ENCODE measurements at regions not wholly inside any gene's neighbourhood (a gene's known extent, or its start where the extent isn't known, plus 50 kb on each side); places are given as distances from the start of the nearest gene placed in this dataset.
A peak's percentile ranks its signal among the peaks of the same experiment; 100 is the strongest.
"Not testable (repeated sequence)": the region's sequence is repeated elsewhere in the genome, so short reads cannot be mapped to it uniquely, and the experiment has no call there.

DNA sequence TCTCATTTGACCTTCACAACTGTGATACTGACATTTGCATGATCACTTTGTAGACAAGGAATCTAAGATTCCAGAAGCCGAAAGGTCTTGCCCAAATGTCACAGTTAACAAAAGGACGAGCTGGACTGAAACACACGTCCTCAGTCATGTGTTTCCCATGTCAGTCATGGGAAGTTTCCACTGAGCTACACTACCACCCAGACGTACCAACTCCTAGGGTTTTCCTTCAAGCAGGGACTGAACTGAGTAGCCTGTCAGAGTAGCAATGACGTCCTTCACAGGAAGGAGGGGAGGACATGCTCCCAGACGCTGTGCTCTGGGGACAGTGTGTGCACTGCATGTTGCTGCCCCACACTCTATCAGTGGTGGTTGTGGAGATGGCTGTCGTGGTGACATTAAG lies 215.8 kb upstream of the SMLR1 start:
- DNase-seq, result no peak

GRCh38 chr6:130613176-130613575 lies 214.0 kb upstream of the SMLR1 start:
- no peak for DNase-seq

GRCh38 chr6:130615816-130616215 lies 211.4 kb upstream of the SMLR1 start:
- DNase-seq, result no peak

- DNase-seq, result no peak
Measured at GRCh38 chr6:130617658-130618057, 209.5 kb upstream of the SMLR1 start.

DNA sequence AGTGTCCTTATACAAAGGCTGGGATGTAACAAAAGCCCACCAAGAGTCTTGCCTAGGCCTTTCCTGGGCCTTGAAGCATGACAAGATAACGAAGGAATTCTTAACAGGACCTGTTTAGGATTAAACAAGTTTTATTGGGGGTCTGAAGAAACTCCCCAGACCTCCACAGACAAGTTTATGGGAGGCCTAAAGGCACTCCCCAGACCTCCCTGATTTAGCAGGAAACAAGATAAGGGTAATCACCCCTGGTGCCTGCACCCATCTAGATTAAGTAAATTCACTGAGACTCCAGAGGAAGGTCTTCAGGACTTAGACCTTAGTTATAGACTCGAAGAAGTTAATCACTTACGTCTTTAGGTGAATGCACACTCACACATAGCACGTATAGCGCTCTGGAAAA lies 208.4 kb upstream of the SMLR1 start:
- not testable (repeated sequence) for DNase-seq

- peak in 1 of 2 donors; percentile 28 for DNase-seq
Measured at GRCh38 chr6:130620338-130620781, 206.8 kb upstream of the SMLR1 start.

DNA sequence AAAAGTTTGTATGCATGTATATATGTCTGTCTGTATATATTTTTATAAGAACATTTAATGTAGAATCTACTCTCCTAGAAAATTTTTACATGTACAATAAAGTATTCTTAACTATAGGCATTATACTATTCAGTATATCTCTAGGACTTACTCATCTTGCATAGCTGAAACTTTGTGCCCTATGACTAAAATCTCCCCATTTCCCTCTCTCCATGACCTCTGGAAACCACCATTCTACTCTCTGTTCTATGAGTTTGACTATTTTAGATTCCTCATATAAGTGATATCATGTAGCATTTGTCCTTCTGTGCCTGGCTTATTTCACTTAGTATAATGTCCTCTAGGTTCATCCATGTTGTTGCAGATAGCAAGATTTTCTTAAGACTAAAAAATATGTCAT lies 205.1 kb upstream of the SMLR1 start:
- DNase-seq, result no peak

DNA sequence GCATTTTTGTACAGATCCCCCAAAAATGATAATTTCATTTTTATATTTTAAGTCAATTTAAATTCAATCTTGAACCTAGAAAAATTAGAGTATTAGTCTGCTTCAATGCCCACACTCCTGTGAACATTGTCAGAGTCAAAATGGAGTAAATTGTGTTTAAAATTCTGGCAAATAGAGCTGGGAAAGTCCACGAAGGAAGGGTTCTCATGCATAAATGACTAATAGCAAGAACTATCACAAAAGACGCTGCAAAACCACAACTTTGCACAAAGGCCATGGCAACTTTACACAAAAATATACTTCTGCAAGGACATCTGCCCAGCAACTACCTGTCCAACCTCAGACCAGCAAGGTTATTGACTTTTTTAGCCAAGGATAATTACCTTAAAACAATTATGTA lies 203.2 kb upstream of the SMLR1 start:
- no peak for DNase-seq

GRCh38 chr6:130625825-130626527 lies 201.2 kb upstream of the SMLR1 start:
- DNase-seq, result peak in 1 of 2 donors; percentile 34

- DNase-seq, result no peak
Measured at GRCh38 chr6:130628862-130629261, 198.3 kb upstream of the SMLR1 start.

- no peak for DNase-seq
Measured at GRCh38 chr6:130629640-130630039, 197.6 kb upstream of the SMLR1 start.

DNA sequence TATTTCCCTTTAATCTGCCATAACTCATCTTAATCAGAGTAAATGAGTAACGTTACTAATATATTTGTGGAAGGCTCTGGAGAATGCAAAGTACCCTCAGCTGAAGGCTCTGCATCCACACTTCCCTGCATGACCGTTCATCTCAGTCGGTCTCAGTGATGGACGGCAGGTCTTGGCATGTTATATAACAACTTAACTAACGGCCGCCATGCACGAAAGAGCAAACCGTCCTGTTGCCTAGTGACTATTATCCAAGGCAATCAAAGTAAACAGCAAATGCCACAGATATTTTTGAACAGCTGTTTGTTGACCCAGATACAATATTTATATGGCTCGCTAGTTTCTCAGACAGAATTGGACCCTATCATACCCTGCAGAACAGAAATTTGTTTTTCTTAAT lies 194.9 kb upstream of the SMLR1 start:
- DNase-seq, result no peak

DNA sequence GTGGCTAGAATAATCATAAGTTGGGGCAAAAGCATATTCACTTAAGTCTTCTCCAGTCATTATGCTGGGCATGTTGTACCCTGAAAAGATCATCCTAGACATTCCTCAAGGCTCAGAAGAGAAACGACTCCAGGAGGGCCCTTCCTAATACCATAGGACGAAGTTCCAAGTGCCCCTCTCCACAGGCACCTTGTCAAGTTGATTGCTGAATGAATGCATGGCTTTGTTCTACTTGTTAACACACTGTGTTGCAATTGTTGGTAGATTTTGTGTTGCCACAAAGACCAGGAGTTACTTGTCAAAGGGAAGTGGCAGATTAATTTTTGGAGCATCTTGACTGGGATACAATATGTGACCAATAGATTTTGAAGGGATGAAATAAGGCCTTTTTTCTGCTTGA lies 194.3 kb upstream of the SMLR1 start:
- DNase-seq, result no peak

- no peak for DNase-seq
Measured at GRCh38 chr6:130643361-130643760, 183.8 kb upstream of the SMLR1 start.

- DNase-seq, result no peak
Measured at GRCh38 chr6:130644175-130644574, 183.0 kb upstream of the SMLR1 start.

GRCh38 chr6:130644769-130645168 lies 182.4 kb upstream of the SMLR1 start:
- not testable (repeated sequence) for DNase-seq

GRCh38 chr6:130647246-130647645 lies 180.0 kb upstream of the SMLR1 start:
- DNase-seq, result no peak

DNA sequence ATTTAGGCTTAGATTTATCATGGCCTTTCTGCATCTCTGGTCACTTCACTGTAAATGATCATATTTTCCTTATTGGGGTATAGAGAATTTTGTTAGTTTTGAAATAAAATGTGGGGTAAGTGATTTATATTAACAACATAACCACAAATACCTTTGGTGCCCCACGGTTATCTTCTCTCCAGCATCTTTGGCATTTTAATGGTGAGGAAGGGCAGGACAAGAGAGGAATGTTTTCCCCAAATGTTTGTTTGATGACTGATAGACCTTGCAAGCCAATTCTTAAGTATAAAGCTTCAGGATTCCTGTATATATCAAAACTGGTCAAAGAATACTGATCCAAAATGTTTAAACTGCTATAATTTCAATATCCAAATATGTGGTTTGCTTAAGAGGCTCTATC lies 171.6 kb upstream of the SMLR1 start:
- DNase-seq, result no peak

DNA sequence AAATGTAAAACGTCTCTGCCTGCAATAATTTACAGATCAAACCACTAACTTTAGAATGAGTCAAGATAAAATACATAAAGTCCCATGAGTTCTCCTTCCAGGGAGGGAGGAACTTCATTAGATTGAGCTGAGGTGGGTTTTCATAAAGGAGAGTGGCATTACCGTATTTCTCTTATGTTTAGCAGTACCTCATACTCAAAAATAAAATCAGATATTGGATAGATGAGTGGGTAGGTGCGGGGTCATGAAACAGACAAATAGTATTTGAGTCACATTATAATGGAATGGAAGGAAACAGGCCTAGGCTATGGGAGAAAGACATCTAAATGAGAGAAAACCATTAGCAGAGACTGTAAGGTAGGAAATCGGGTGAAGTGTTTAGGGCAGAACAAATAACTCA lies 166.1 kb upstream of the SMLR1 start:
- no peak for DNase-seq

DNA sequence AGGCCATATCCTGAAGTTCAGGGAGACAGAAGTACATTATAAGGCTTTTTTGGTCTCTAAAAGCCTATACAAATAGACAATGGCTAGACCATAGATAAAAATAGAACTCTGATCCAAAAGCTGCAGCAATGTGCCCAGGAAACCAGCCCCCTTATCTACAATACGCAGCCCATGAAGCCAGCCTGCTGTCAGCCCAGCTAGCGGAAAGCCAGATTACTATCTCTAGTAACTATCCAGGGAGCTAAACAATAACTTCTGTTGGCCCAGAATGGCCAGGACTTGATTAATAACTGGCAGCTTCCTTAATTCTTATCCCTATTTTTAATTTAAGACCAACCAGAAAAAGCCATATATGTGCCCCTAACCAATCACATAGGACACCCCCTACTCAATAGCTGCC lies 160.4 kb upstream of the SMLR1 start:
- DNase-seq, result no peak

DNA sequence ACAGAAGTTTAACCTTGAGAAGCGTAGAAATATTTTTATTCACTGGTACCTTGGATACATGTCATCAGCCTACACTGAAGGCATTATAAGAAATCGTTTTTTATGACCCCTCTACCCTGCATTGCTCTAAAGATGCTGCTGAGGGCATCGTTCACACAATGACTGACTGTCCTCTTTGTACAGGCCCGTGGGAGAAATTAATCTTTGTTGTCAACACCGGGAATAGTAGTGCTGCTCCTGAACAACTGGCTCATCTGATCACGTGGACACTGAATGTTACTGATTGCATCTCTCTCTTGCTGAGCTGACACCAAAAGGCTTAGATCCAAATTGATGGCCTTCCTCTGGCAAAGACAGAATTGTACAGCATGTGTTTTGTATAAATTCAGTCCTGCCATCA lies 157.1 kb upstream of the SMLR1 start:
- DNase-seq, result no peak

DNA sequence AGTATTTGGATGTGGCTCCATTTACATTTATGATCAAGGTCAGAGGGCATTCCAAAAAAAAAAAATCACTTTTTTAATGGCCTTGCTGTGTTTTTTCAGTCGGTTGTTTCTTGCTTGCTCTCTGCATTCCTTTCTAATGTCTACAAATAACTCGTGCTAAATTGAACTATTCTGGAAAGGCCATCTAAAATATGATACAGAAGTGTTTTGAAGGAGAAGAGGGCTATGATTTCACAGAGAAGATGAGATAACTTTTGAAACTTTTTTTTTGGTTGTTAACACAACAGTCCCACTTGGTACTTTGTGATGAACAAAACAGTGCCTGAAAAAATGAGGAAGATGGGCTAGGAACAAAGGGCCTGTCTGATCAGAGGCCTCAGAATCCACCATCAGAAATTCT lies 156.1 kb upstream of the SMLR1 start:
- no peak for DNase-seq

DNA sequence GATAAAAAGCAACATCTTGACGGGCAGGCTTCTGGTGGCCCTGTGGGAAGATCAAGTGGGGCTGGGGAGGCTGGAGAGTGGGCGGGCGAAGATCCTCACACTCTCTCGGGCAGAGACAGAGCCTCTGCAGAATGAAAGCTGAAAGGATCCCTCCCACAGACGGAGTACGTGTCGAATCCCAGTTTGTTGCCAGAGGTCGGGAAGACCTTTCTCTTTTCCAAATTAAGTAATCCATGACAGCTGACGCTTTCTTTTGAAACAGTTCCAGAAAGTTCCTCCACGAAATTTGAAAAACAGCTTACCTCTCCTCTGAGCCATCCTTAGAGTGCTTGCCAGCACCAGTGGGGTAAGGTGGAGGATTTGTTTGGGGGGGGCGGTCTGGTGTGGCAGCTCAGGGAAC lies 155.6 kb upstream of the SMLR1 start:
- no peak for DNase-seq

- DNase-seq, result no peak
Measured at GRCh38 chr6:130672153-130672552, 155.1 kb upstream of the SMLR1 start.

DNA sequence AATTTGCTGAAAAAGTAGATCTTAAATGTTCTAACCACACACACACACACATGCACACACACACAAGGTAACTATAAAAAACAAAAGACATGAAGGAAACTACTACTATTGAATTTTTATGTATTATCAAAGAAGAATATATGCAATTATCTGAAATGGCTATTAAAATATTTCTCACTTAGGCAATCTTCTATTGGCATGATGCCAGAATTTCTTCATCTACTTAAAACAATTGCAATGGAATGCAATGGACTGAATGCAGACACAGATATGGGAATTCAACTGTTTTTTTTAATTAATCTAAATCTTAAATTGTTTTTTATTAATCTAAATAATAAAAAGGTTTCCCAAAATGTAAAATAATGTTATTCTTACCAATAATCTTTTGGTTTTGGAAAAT lies 152.6 kb upstream of the SMLR1 start:
- DNase-seq, result no peak
